Mucosa of descending colon (tissue), 3 donors: ENCODE measurements at regions not wholly inside any gene's neighbourhood (a gene's known extent, or its start where the extent isn't known, plus 50 kb on each side); places are given as distances from the start of the nearest gene placed in this dataset.
A peak's percentile ranks its signal among the peaks of the same experiment; 100 is the strongest.

Experiments
- ATAC-seq: fragments of 200-7000 bp; cut with Tn5 transposase; one replicate; pipeline ENCODE4 v1.9.1; 2020; ENCODE audit warnings: mild to moderate bottlenecking, moderate library complexity
- DNase-seq, 3 donors: peaks; one replicate each; pipeline ENCODE4 v3.0.0-alpha.2; 2020
- H3K36me3 ChIP-seq: fragments of 200-600 bp; one replicate; pipeline ENCODE4 v1.8.0; 2021; ENCODE audit warnings: low read depth, mild to moderate bottlenecking
- H3K4me1 ChIP-seq: fragments of 200-600 bp; one replicate; pipeline ENCODE4 v1.8.0; 2021; ENCODE audit warnings: low read depth, mild to moderate bottlenecking
- H3K4me3 ChIP-seq: fragments of 200-600 bp; one replicate; pipeline ENCODE4 v1.8.0; 2021; ENCODE audit warnings: mild to moderate bottlenecking
- H3K9me3 ChIP-seq: fragments of 200-600 bp; one replicate; pipeline ENCODE4 v1.8.0; 2021; ENCODE audit warnings: mild to moderate bottlenecking
- intact Hi-C, 2 donors: fragments of 100-400 bp; cut with DNase I in 1 of 2; cut with micrococcal nuclease in 1 of 2; formaldehyde crosslinking; loops; one replicate each; pipeline versions ENCODE4 v1.11.0 to v1.11.1; 2022; cut with DNase I, micrococcal nuclease
- TF ChIP-seq, protein P1 (sequence below): fragments of 200-600 bp; IDR thresholded peaks from one replicate; pipeline ENCODE4 v1.8.0; 2022; ENCODE audit warnings: antibody characterized with exemption, mild to moderate bottlenecking
- donor health status: DM: no; HTN: no; CAD: no; lungs with moderate emphysema.
- donor health status: DM: no; HTN: no; CAD: no.
- donor health status: DM: no; HTN: yes; CAD: no.

DNA sequence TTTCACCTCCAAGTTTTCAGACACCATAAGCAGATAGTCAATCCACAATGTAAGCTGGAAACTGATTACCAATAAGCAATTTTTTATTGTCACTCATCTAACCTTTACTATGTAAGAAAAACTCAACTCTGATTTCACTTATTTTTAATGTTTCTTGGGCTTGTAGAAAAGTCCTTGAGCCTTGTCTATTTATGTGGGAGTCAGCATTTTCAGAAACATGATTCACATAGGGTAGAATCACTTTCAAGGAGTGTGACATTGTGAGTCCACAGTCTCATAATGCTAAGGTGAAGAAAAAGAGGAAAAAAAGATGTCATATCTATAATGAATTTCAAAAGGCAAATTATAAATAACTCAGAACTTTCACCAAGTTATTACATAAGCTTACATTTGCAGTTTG, 2167.9 kb upstream of the C9orf72 start:
- intact Hi-C loops, result no loop called here
- Histone ChIP-seq H3K4me3 (no peak overlapping the region), H3K4me1 (no peaks in the 10 kb centered on the region), H3K9me3 (no peaks in the 10 kb centered on the region), H3K36me3 (no peaks in the 10 kb centered on the region)
- DNase-seq (no peak), ATAC-seq (no peak)
- TF ChIP-seq, protein P1, sequence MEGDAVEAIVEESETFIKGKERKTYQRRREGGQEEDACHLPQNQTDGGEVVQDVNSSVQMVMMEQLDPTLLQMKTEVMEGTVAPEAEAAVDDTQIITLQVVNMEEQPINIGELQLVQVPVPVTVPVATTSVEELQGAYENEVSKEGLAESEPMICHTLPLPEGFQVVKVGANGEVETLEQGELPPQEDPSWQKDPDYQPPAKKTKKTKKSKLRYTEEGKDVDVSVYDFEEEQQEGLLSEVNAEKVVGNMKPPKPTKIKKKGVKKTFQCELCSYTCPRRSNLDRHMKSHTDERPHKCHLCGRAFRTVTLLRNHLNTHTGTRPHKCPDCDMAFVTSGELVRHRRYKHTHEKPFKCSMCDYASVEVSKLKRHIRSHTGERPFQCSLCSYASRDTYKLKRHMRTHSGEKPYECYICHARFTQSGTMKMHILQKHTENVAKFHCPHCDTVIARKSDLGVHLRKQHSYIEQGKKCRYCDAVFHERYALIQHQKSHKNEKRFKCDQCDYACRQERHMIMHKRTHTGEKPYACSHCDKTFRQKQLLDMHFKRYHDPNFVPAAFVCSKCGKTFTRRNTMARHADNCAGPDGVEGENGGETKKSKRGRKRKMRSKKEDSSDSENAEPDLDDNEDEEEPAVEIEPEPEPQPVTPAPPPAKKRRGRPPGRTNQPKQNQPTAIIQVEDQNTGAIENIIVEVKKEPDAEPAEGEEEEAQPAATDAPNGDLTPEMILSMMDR, result no peak

DNA sequence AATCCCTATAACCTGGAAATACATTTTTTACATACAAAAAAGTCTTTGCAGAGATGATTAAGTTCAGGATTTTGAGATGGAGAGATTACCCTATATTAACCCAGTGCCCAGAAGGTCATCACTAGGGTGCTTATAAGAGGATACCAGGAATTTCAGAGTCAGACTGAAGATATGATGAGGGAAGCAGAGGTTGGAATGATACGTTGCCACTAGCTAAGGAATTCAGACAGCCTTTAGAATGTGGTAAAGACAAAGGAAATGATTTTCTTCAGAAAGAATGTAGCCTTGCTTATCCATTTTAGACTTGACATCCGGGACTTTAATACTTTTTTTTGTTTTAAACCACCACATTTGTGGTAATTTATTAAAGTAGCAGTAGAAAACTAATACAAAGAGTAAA, 2176.8 kb upstream of the C9orf72 start:
- H3K9me3 ChIP-seq, result no peaks in the 10 kb centered on the region
- TF ChIP-seq, protein P1, result no peak
- H3K4me1 ChIP-seq, result no peaks in the 10 kb centered on the region
- ATAC-seq, result no peak
- DNase-seq, result no peak
- H3K4me3 ChIP-seq, result no peak overlapping the region
- intact Hi-C loops, result no loop called here
- H3K36me3 ChIP-seq, result no peaks in the 10 kb centered on the region

DNA sequence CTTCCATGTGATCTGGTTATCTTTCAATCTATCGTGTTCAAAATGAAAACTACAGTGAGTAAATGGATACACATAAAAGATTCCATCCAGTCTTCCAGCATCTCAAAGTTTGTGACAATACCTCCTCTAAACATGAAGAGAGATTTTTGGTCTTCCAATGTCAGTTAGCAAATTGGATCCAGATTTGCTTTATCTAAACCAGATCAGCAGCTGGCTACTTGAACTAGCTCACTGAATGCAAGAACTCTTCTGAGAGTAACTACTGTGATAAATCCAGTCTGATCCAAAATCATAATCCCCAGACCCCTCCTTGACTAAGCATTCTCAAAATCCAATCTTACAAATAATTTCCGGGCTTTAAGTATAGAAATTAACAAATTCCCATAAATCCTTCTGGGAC, 2177.9 kb upstream of the C9orf72 start:
- Histone ChIP-seq H3K4me1 (no peaks in the 10 kb centered on the region), H3K36me3 (no peaks in the 10 kb centered on the region), H3K4me3 (no peak overlapping the region), H3K9me3 (no peaks in the 10 kb centered on the region)
- DNase-seq (no peak), ATAC-seq (no peak)
- intact Hi-C loops, result no loop called here
- TF ChIP-seq, protein P1, result no peak

DNA sequence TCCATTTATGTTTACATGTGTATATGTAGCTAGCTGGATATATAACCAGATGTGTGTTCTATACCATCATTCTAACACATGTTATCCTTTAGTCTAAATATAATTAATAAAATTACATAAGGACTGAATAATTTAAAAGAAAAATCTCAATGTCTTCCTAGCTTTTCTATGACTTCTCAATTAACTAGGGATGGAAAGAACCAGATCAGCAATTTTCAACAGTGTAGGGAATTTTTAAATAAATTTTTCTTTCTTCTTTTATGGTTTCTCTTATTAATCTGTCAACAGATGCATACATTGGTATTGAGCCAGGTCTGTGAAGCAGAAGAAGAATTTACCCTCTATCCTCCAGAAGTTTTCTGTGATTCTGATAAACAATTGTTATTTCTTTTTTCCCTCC, 2180.4 kb upstream of the C9orf72 start:
- intact Hi-C loops, result no loop called here
- Histone ChIP-seq H3K4me3 (no peak overlapping the region), H3K4me1 (no peaks in the 10 kb centered on the region), H3K36me3 (no peaks in the 10 kb centered on the region), H3K9me3 (no peaks in the 10 kb centered on the region)
- DNase-seq (no peak), ATAC-seq (no peak)
- TF ChIP-seq, protein P1, result no peak

DNA sequence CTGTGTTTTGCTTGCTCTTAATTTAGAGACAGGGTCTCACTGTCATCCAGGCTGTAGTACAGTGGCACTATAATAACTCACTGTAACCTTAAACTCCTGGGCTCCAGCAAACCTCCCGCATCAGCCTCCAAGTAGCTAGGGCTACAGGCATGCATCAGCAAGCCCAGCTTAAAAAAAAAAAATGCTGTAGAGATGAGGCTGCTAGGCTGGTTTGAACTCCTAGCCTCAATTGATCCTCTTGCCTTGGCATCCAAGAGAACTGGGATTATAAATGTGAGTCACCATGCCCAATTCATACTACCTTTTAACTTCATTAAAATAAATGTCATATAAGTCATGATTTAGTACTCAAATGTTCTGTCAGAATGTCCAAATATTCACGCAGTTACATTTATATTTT, 2195.7 kb upstream of the C9orf72 start:
- TF ChIP-seq, protein P1, result no peak
- no peaks in the 10 kb centered on the region for H3K9me3 ChIP-seq
- H3K36me3 ChIP-seq, result no peaks in the 10 kb centered on the region
- no peak overlapping the region for H3K4me3 ChIP-seq
- ATAC-seq (no peak), DNase-seq (no peak)
- intact Hi-C loops, result no loop called here
- no peaks in the 10 kb centered on the region for H3K4me1 ChIP-seq

DNA sequence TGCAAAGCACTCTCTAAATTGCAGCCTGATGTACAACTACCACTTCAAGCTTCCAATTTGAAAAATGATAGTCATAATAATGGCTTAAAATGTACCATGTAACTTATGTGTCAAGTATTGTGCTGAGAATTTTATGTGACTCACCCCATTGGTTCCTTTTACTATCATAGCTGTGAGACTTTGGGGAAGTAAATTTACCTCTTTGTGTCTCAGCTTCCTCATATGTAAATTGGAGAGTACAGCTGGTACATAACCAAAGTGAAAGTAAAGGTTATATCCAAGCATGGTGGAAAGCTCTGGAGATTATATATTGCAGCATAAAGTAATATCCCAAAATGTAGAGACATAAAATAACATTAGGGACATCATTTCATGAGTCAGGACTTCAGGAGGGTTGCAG, 2200.4 kb upstream of the C9orf72 start:
- Histone ChIP-seq H3K4me3 (no peak overlapping the region), H3K4me1 (no peaks in the 10 kb centered on the region), H3K36me3 (no peaks in the 10 kb centered on the region), H3K9me3 (no peaks in the 10 kb centered on the region)
- ATAC-seq (peak; percentile 63), DNase-seq (no peak)
- TF ChIP-seq, protein P1, result no peak
- intact Hi-C loops, result no loop called here
